ENCODE measurements at regions not wholly inside any gene's neighbourhood (a gene's known extent, or its start where the extent isn't known, plus 50 kb on each side); places are given as distances from the start of the nearest gene placed in this dataset.

DNA sequence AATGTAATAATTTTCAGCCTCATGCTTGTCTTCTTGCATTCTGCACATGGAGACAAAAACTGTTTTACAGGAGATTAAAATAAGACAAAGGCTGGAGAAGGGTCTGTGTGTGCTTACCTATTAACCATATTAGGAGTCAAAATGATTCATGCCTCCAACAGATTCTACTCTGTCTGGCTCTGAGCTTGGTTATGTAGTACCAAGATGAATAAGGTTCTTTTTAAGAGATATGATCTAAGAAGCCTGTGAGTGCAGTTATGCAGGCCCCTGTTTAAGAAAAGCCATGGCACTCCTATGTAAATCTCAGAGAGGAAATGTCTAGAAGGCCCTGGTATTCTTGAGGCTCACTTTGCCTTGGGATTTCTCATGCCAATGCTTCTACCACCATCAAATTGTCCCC is 486.6 kb upstream of the CDH11 start:
- Histone ChIP-seq H3K27me3 (no peaks in the 10 kb centered on the region), H3K4me3 (no peak overlapping the region), H3K9me3 (no peaks in the 10 kb centered on the region), H3K27ac (no peak overlapping the region), H3K36me3 (no peaks in the 10 kb centered on the region), H3K4me1 (no peaks in the 10 kb centered on the region)
- no peak for TF ChIP-seq CTCF (IDR thresholded peaks at IDR 0.05)
- no peak for TF ChIP-seq EP300 (IDR thresholded peaks at IDR 0.05)
- TF ChIP-seq POLR2A (IDR thresholded peaks at IDR 0.05): no peak
- no peak for TF ChIP-seq POLR2AphosphoS5 (IDR thresholded peaks at IDR 0.05)
- DNase-seq: no peak
- intact Hi-C loops (cut with DNase I; ENCODE audit: low total_unique reads): no loop called here

- Histone ChIP-seq H3K9me3 (peaks cover 0 to 7% (median 0%) of the 10 kb centered on the region in 4 donors), H3K27me3 (no peaks in the 10 kb centered on the region), H3K36me3 (no peaks in the 10 kb centered on the region), H3K4me3 (no peak overlapping the region), H3K4me1 (no peaks in the 10 kb centered on the region), H3K27ac (no peak overlapping the region)
- no peak for TF ChIP-seq CTCF (IDR thresholded peaks at IDR 0.05)
- no peak for TF ChIP-seq POLR2A (IDR thresholded peaks at IDR 0.05)
- no peak for TF ChIP-seq EP300 (IDR thresholded peaks at IDR 0.05)
- no peak for TF ChIP-seq POLR2AphosphoS5 (IDR thresholded peaks at IDR 0.05)
- WGBS, 5 donors: 75 to 88% (median 84%) methylated on average over 3 of the region's 3 CpGs
- DNase-seq: no peak
- intact Hi-C loops (cut with DNase I; ENCODE audit: low total_unique reads): no loop called here
Measured at GRCh38 chr16:65604771-65605170, 482.9 kb upstream of the CDH11 start.

DNA sequence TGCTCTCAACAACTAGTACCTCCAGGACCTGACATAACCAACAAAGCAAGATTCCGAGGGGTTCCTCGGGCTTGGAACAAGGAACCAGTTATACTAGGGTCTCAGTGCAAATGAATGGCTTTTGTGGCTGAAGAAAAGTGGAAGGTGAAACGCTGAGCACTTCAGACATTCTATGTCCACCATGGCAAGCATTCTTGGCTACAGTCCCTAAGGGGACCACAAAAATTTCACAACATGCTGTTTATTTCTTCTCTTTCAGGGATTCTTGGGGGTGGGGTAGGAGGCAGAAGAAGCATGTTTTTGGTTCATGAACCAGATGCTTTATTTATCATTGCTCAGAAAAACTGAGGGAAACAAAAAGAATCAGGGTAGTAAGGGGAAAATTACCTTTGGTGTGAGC is 479.9 kb upstream of the CDH11 start:
- H3K27ac ChIP-seq: no peak overlapping the region

GRCh38 chr16:65600629-65601028 is 478.8 kb upstream of the CDH11 start:
- DNase-seq: no peak

More for the DNA sequence above, 479.9 kb upstream of the CDH11 start:
- WGBS, 5 donors: 73 to 91% (median 79%) methylated on average over 3 of the region's 3 CpGs
- no peaks in the 10 kb centered on the region for H3K4me1 ChIP-seq
- intact Hi-C loops (cut with DNase I; ENCODE audit: low total_unique reads): no loop called here
- H3K4me3 ChIP-seq: no peak overlapping the region
- no peaks in the 10 kb centered on the region for H3K27me3 ChIP-seq
- DNase-seq: no peak
- no peaks in the 10 kb centered on the region for H3K36me3 ChIP-seq
- TF ChIP-seq EP300 (IDR thresholded peaks at IDR 0.05) (no peak), POLR2AphosphoS5 (IDR thresholded peaks at IDR 0.05) (no peak), POLR2A (IDR thresholded peaks at IDR 0.05) (no peak), CTCF (IDR thresholded peaks at IDR 0.05) (no peak)
- peaks cover 0 to 7% (median 0%) of the 10 kb centered on the region in 4 donors for H3K9me3 ChIP-seq

More at GRCh38 chr16:65600629-65601028, 478.8 kb upstream of the CDH11 start:
- intact Hi-C loops (cut with DNase I; ENCODE audit: low total_unique reads): no loop called here
- TF ChIP-seq CTCF (IDR thresholded peaks at IDR 0.05): no peak
- TF ChIP-seq POLR2AphosphoS5 (IDR thresholded peaks at IDR 0.05): no peak
- TF ChIP-seq POLR2A (IDR thresholded peaks at IDR 0.05): no peak
- no peak for TF ChIP-seq EP300 (IDR thresholded peaks at IDR 0.05)
- Histone ChIP-seq H3K27me3 (no peaks in the 10 kb centered on the region), H3K4me1 (no peaks in the 10 kb centered on the region), H3K27ac (no peak overlapping the region), H3K4me3 (no peak overlapping the region), H3K9me3 (peaks cover 0 to 7% (median 0%) of the 10 kb centered on the region in 4 donors), H3K36me3 (no peaks in the 10 kb centered on the region)
- 82 to 89% (median 86%) methylated on average over 3 of the region's 3 CpGs for WGBS, 5 donors
